ENCODE measurements at regions not wholly inside any gene's neighbourhood (a gene's known extent, or its start where the extent isn't known, plus 50 kb on each side); places are given as distances from the start of the nearest gene placed in this dataset.

GRCh38 chr6:71545905-71546304 is 257.3 kb downstream of the OGFRL1 start (continued):
- TF ChIP-seq TSHZ1 (tag by site-specific recombination; IDR thresholded peaks at IDR 0.05; ENCODE audit: borderline replicate concordance) (no peak), ZNF169 (tag by site-specific recombination; IDR thresholded peaks at IDR 0.05) (no peak), ZNF324 (tag by site-specific recombination; IDR thresholded peaks at IDR 0.05) (no peak), ZNF311 (tag by site-specific recombination; IDR thresholded peaks at IDR 0.05; ENCODE audit: borderline replicate concordance) (no peak), MYNN (tag by site-specific recombination; IDR thresholded peaks at IDR 0.05; ENCODE audit: borderline replicate concordance) (no peak), ZNF600 (tag by site-specific recombination; IDR thresholded peaks at IDR 0.05) (no peak), ZNF37A (tag by site-specific recombination; IDR thresholded peaks at IDR 0.05) (no peak), ZBTB17 (tag by site-specific recombination; IDR thresholded peaks at IDR 0.05) (no peak), PBX3 (CRISPR knock-in tag; IDR thresholded peaks at IDR 0.05) (no peak), ZNF837 (tag by site-specific recombination; IDR thresholded peaks at IDR 0.05) (no peak), ZNF585B (tag by site-specific recombination; IDR thresholded peaks at IDR 0.05) (no peak), PRDM2 (tag by site-specific recombination; IDR thresholded peaks at IDR 0.05; ENCODE audit: borderline replicate concordance) (no peak)

DNA sequence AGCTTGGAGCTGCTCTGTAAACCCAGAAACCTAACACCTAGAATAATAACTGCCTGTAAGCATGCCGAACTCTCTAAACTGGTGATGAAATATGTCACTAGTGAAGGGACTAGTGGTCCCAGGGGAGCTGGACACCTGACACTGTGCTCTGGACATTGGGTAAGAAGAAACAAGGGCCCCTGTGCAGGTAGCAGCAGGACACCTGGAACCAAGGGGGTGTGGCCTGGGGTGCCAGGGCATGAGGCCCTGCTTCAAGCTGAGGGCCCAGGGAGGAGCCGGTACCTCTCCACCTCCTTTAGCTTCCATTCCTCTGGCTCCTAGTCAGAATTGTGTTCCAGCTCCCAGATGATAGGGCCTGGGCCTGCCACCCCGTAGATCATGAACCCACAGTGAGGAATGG is 263.2 kb downstream of the OGFRL1 start:
- POLR2A ChIA-PET = no interaction called here
- no peak for TF ChIP-seq ZNF560 (tag by site-specific recombination; IDR thresholded peaks at IDR 0.05; ENCODE audit: borderline replicate concordance)
- no peak for TF ChIP-seq YY2 (tag by site-specific recombination; IDR thresholded peaks at IDR 0.05)
- TF ChIP-seq, protein P1, sequence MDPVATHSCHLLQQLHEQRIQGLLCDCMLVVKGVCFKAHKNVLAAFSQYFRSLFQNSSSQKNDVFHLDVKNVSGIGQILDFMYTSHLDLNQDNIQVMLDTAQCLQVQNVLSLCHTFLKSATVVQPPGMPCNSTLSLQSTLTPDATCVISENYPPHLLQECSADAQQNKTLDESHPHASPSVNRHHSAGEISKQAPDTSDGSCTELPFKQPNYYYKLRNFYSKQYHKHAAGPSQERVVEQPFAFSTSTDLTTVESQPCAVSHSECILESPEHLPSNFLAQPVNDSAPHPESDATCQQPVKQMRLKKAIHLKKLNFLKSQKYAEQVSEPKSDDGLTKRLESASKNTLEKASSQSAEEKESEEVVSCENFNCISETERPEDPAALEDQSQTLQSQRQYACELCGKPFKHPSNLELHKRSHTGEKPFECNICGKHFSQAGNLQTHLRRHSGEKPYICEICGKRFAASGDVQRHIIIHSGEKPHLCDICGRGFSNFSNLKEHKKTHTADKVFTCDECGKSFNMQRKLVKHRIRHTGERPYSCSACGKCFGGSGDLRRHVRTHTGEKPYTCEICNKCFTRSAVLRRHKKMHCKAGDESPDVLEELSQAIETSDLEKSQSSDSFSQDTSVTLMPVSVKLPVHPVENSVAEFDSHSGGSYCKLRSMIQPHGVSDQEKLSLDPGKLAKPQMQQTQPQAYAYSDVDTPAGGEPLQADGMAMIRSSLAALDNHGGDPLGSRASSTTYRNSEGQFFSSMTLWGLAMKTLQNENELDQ (tag by site-specific recombination; IDR thresholded peaks at IDR 0.05; ENCODE audit: low read depth) = no peak
- TF ChIP-seq ZNF335 (tag by site-specific recombination; conservative IDR thresholded peaks at IDR 0.05) = no peak
- TF ChIP-seq ZNF423 (tag by site-specific recombination; IDR thresholded peaks at IDR 0.05) = no peak
- TF ChIP-seq SETDB1 (IDR thresholded peaks at IDR 0.05; ENCODE audit: insufficient read length, low read length) = no peak
- TF ChIP-seq ZEB2 (tag by site-specific recombination; IDR thresholded peaks at IDR 0.05) = no peak
- no peak for TF ChIP-seq ZNF155 (tag by site-specific recombination; IDR thresholded peaks at IDR 0.05)
- TF ChIP-seq ZNF10 (tag by site-specific recombination; IDR thresholded peaks at IDR 0.05) = no peak
- no peak for TF ChIP-seq ZNF391 (tag by site-specific recombination; IDR thresholded peaks at IDR 0.05; ENCODE audit: borderline replicate concordance, low read depth)
- Histone ChIP-seq H3K4me1 (ENCODE audit: control insufficient read depth, insufficient read depth, low read length) (no peaks in the 10 kb centered on the region), H3K27ac (ENCODE audit: extremely low read depth, low read depth, low read length) (no peak overlapping the region), H3K36me3 (ENCODE audit: control insufficient read depth in 2 of 2, insufficient read depth in 1 of 2, low read length in 2 of 2) (no peaks in the 10 kb centered on the region), H3K4me3 (ENCODE audit: low read depth, low read length) (no peak overlapping the region), H3K9me3 (ENCODE audit: control insufficient read depth, insufficient read depth, low read depth, low read length) (no peaks in the 10 kb centered on the region)
- CTCF ChIA-PET = interaction anchor here (0.6 kb wide), 1 partner anchor 63 kb away, joined by 3 read pairs; no protein-coding TSS in a partner anchor
